H1 (cell line): ENCODE measurements at regions not wholly inside any gene's neighbourhood (a gene's known extent, or its start where the extent isn't known, plus 50 kb on each side); places are given as distances from the start of the nearest gene placed in this dataset.

ENCODE experiments used
- CTCF ChIA-PET: fragments of 300-600 bp; sonication (Branson Sonifier 250); formaldehyde crosslinking; loops from one replicate; lab custom pipeline; 2021; ENCODE audit not compliant: partially characterized antibody; lab: Charles Lee
- POLR2A ChIA-PET: fragments of 300-600 bp; sonication (Branson Sonifier 250); formaldehyde crosslinking; loops from one replicate; lab custom pipeline; 2021; ENCODE audit warnings: inconsistent platforms; ENCODE audit not compliant: partially characterized antibody; lab: Charles Lee
- DNase-seq, 2 experiments: peaks; one replicate each; pipeline versions ENCODE4 v3.0.0 to v3.0.0-alpha.2; 2010 to 2022; ENCODE audit warnings: low spot score in 2 of 2, low read depth in 1 of 2, mixed read lengths in 1 of 2
- FAIRE-seq: peaks from 2 replicates; lab custom pipeline; 2011; peaks lifted over from hg19 to GRCh38; lab: Jason Lieb, UNC
- H2AFZ ChIP-seq: 2 replicates; pipeline ENCODE4 v1.8.1; 2012; ENCODE audit warnings: low read length, inconsistent platforms
- H2AK5ac ChIP-seq: 2 replicates; pipeline ENCODE4 v1.6.1; 2013; ENCODE audit warnings: low read depth, low read length
- H2BK120ac ChIP-seq: replicated peaks from 2 replicates; pipeline ENCODE3; 2013; ENCODE audit warnings: low read depth, low read length, inconsistent platforms
- H2BK12ac ChIP-seq: 2 replicates; pipeline ENCODE4 v1.6.1; 2013; ENCODE audit warnings: low read depth, low read length
- H2BK15ac ChIP-seq: 2 replicates; pipeline ENCODE4 v1.6.1; 2013; ENCODE audit warnings: low read length
- H2BK20ac ChIP-seq: 2 replicates; pipeline ENCODE4 v1.6.1; 2013; ENCODE audit warnings: low read length
- H2BK5ac ChIP-seq: 2 replicates; pipeline ENCODE4 v1.6.1; 2013; ENCODE audit warnings: low read depth, low read length
- H3K14ac ChIP-seq: 2 replicates; pipeline ENCODE4 v1.6.1; 2013; ENCODE audit warnings: inconsistent platforms; ENCODE audit not compliant: insufficient read length
- H3K18ac ChIP-seq: 2 replicates; pipeline ENCODE4 v1.6.1; 2013; ENCODE audit warnings: low read length; ENCODE audit errors: extremely low read depth
- H3K23ac ChIP-seq: 2 replicates; pipeline ENCODE4 v1.6.1; 2013; ENCODE audit warnings: inconsistent platforms; ENCODE audit not compliant: insufficient read length
- H3K23me2 ChIP-seq: 2 replicates; pipeline ENCODE4 v1.6.1; 2013; ENCODE audit warnings: low read depth, low read length
- H3K27ac ChIP-seq: 2 replicates; pipeline ENCODE4 v1.6.1; 2011; ENCODE audit warnings: low read depth, low read length, inconsistent platforms
- H3K27me3 ChIP-seq, 4 experiments: replicated peaks in 1 of 4; 1 replicate in 1 of 4; 2 replicates in 3 of 4; pipeline versions ENCODE4 v1.6.1 to v1.8.1; 2011 to 2013; ENCODE audit warnings: low read length in 3 of 4, mild to moderate bottlenecking in 3 of 4, inconsistent platforms in 2 of 4, mixed read lengths in 2 of 4, moderate library complexity in 1 of 4; ENCODE audit not compliant: control insufficient read depth in 3 of 4, insufficient read depth in 3 of 4; ENCODE audit errors: extremely low read depth in 1 of 4
- H3K36me3 ChIP-seq, 4 experiments: 2 replicates each; pipeline versions ENCODE4 v1.6.1 to v1.8.1; 2011 to 2013; ENCODE audit warnings: mild to moderate bottlenecking in 4 of 4, low read length in 3 of 4, moderate library complexity in 2 of 4, control low read depth in 1 of 4, inconsistent platforms in 1 of 4; ENCODE audit not compliant: insufficient read depth in 4 of 4, control insufficient read depth in 2 of 4
- H3K4ac ChIP-seq: replicated peaks from 2 replicates; pipeline ENCODE3; 2013; ENCODE audit warnings: low read length, low read depth, mixed read lengths, inconsistent platforms; ENCODE audit not compliant: insufficient read length
- H3K4me1 ChIP-seq, 4 experiments: replicated peaks in 1 of 4; 1 replicate in 1 of 4; 2 replicates in 3 of 4; pipeline versions ENCODE4 v1.6.1 to v1.8.1; 2011 to 2013; ENCODE audit warnings: low read length in 3 of 4, inconsistent platforms in 2 of 4, mixed read lengths in 1 of 4; ENCODE audit not compliant: insufficient read depth in 4 of 4, control insufficient read depth in 3 of 4
- H3K4me2 ChIP-seq, 2 experiments: 2 replicates each; pipeline versions ENCODE4 v1.6.1 to v1.8.1; 2011 to 2013; ENCODE audit warnings: low read depth in 2 of 2, low read length in 2 of 2, control low read depth in 1 of 2, inconsistent platforms in 1 of 2, mild to moderate bottlenecking in 1 of 2; ENCODE audit not compliant: insufficient read depth in 1 of 2
- H3K4me3 ChIP-seq, 4 experiments: fragments of 200-600, 300-600 bp in 1 of 4; sonication (generic), shearing (Covaris generic), sonication (Bioruptor Twin) in 1 of 4; 2 replicates each; pipeline versions ENCODE4 v1.5.1 to v1.8.1; 2011 to 2016; ENCODE audit warnings: low read length in 4 of 4, low read depth in 3 of 4, control low read depth in 2 of 4, inconsistent platforms in 2 of 4, mild to moderate bottlenecking in 2 of 4, mixed read lengths in 1 of 4, moderate library complexity in 1 of 4; ENCODE audit not compliant: insufficient read depth in 2 of 4; ENCODE audit errors: extremely low read depth in 1 of 4
- H3K56ac ChIP-seq: replicated peaks from 2 replicates; pipeline ENCODE3; 2013; ENCODE audit warnings: low read depth, mild to moderate bottlenecking, mixed read lengths, low read length, inconsistent platforms; ENCODE audit not compliant: insufficient read length
- H3K79me1 ChIP-seq: 2 replicates; pipeline ENCODE4 v1.6.1; 2013; ENCODE audit warnings: low read depth, low read length, control low read depth
- H3K79me2 ChIP-seq, 2 experiments: 2 replicates each; pipeline versions ENCODE4 v1.6.1 to v1.8.1; 2012 to 2013; ENCODE audit warnings: low read length in 2 of 2, mild to moderate bottlenecking in 2 of 2, inconsistent platforms in 1 of 2; ENCODE audit not compliant: insufficient read depth in 2 of 2, control insufficient read depth in 1 of 2
- H3K9ac ChIP-seq, 4 experiments: replicated peaks in 1 of 4; 1 replicate in 1 of 4; 2 replicates in 3 of 4; pipeline versions ENCODE4 v1.6.1 to v1.8.1; 2011 to 2013; ENCODE audit warnings: low read depth in 3 of 4, low read length in 3 of 4, control low read depth in 2 of 4, mild to moderate bottlenecking in 2 of 4, moderate library complexity in 2 of 4, inconsistent platforms in 1 of 4; ENCODE audit errors: extremely low read depth in 1 of 4
- H3K9me3 ChIP-seq, 2 experiments: 2 replicates each; pipeline versions ENCODE4 v1.6.1 to v1.8.1; 2012 to 2013; ENCODE audit warnings: mild to moderate bottlenecking in 2 of 2, moderate library complexity in 2 of 2, control low read depth in 1 of 2, inconsistent platforms in 1 of 2, low read depth in 1 of 2, low read length in 1 of 2, mixed read lengths in 1 of 2; ENCODE audit not compliant: insufficient read depth in 2 of 2
- H4K20me1 ChIP-seq, 2 experiments: replicated peaks in 1 of 2; 2 replicates each; pipeline versions ENCODE3 to v1.8.1; 2011 to 2013; ENCODE audit warnings: inconsistent platforms in 2 of 2, low read length in 2 of 2, mild to moderate bottlenecking in 1 of 2; ENCODE audit not compliant: insufficient read depth in 2 of 2, control insufficient read depth in 1 of 2
- H4K5ac ChIP-seq: 2 replicates; pipeline ENCODE4 v1.6.1; 2013; ENCODE audit warnings: low read length, low read depth, mixed read lengths, inconsistent platforms; ENCODE audit not compliant: insufficient read length
- H4K8ac ChIP-seq: 2 replicates; pipeline ENCODE4 v1.8.0; 2013; ENCODE audit warnings: mild to moderate bottlenecking, moderate library complexity, low read length, inconsistent platforms; ENCODE audit not compliant: insufficient read depth; ENCODE audit errors: extremely low read depth
- H4K91ac ChIP-seq: replicated peaks from 2 replicates; pipeline ENCODE3; 2013; ENCODE audit warnings: low read length, mixed read lengths, inconsistent platforms; ENCODE audit not compliant: insufficient read length
- BCL11A ChIP-seq, 2 experiments: IDR thresholded peaks; one replicate each; pipeline ENCODE4 v1.6.1; 2011; ENCODE audit warnings: low read depth in 2 of 2, low read length in 2 of 2, mild to moderate bottlenecking in 2 of 2
- GABPA ChIP-seq: IDR thresholded peaks from 2 replicates; pipeline ENCODE4 v1.6.1; 2011; ENCODE audit warnings: mild to moderate bottlenecking, low read length, moderate library complexity, borderline replicate concordance; ENCODE audit not compliant: insufficient read depth
- NANOG ChIP-seq: IDR thresholded peaks from 2 replicates; pipeline ENCODE4 v1.6.1; 2011; ENCODE audit warnings: low read length, low read depth, mild to moderate bottlenecking, inconsistent platforms; ENCODE audit not compliant: insufficient read depth, poor library complexity, severe bottlenecking
- RNF2 ChIP-seq: fragments of 200-900, 300-1000 bp; sonication (generic); IDR thresholded peaks from 2 replicates; pipeline ENCODE4 v1.7.1; 2016; ENCODE audit warnings: borderline replicate concordance, low read depth, mild to moderate bottlenecking, antibody characterized with exemption, low read length; ENCODE audit not compliant: poor library complexity, severe bottlenecking; ENCODE audit errors: missing control alignments
- SIX5 ChIP-seq: IDR thresholded peaks from 2 replicates; pipeline ENCODE4 v1.6.1; 2011; ENCODE audit warnings: mild to moderate bottlenecking, low read depth, low read length
- WGBS, 2 experiments: shearing (Covaris generic) in 1 of 2; methylation state at CpG; one replicate each; pipeline versions ENCODE4 v1.1.6 to v1.1.7; 2013 to 2015; ENCODE audit warnings: low lambda C conversion rate in 2 of 2, mixed read lengths in 2 of 2, inconsistent platforms in 1 of 2, low coverage in 1 of 2, missing lambda C conversion rate in 1 of 2; ENCODE audit not compliant: insufficient replicate concordance in 2 of 2, insufficient coverage in 1 of 2, insufficient read length in 1 of 2; ENCODE audit errors: extremely low coverage in 1 of 2, missing lambda C conversion rate in 1 of 2; 5-methylcytosine and 5-hydroxymethylcytosine counted together
- TF ChIP-seq, protein P1 (sequence below): IDR thresholded peaks from 2 replicates; pipeline ENCODE4 v1.6.1; 2012; ENCODE audit warnings: inconsistent platforms

GRCh38 chr5:162685302-162685701 is 617.7 kb downstream of the GABRG2 start:
- Histone ChIP-seq H3K14ac (no peak overlapping the region), H3K18ac (no peak overlapping the region), H2BK15ac (no peak overlapping the region), H2AFZ (no peak overlapping the region), H4K8ac (no peak overlapping the region), H3K9ac (no peak overlapping the region), H3K23ac (no peak overlapping the region), H2BK12ac (no peak overlapping the region), H3K79me2 (no peaks in the 10 kb centered on the region), H4K20me1 (no peaks in the 10 kb centered on the region), H4K5ac (no peak overlapping the region), H2BK5ac (no peak overlapping the region), H3K56ac (no peak overlapping the region), H3K9me3 (no peaks in the 10 kb centered on the region), H3K79me1 (no peaks in the 10 kb centered on the region), H2BK20ac (no peak overlapping the region), H3K36me3 (no peaks in the 10 kb centered on the region), H3K27ac (no peak overlapping the region), H3K4me3 (no peak overlapping the region), H3K4me2 (no peak overlapping the region), H3K4ac (no peak overlapping the region), H3K27me3 (no peaks in the 10 kb centered on the region), H3K23me2 (no peaks in the 10 kb centered on the region), H2BK120ac (no peak overlapping the region), H3K4me1 (no peaks in the 10 kb centered on the region), H4K91ac (no peak overlapping the region), H2AK5ac (no peak overlapping the region)
- DNase-seq, result no peak
- ChIA-PET POLR2A (no interaction called here), CTCF (interaction anchor here (0.7 kb wide), 1 partner anchor 78 kb away, joined by 3 read pairs; no protein-coding TSS in a partner anchor)
- WGBS, 2 experiments, result 92% methylated on average over 8 of the region's 15 CpGs; no CpG with 5 or more reads in 1 of the 2 experiments
- no peak for FAIRE-seq
- TF ChIP-seq GABPA (no peak), NANOG (no peak), RNF2 (no peak), SIX5 (no peak), BCL11A (IDR thresholded peaks at IDR 0.05; ENCODE audit: low read depth in 2 of 2, low read length in 2 of 2) (no peak)
- TF ChIP-seq, protein P1, sequence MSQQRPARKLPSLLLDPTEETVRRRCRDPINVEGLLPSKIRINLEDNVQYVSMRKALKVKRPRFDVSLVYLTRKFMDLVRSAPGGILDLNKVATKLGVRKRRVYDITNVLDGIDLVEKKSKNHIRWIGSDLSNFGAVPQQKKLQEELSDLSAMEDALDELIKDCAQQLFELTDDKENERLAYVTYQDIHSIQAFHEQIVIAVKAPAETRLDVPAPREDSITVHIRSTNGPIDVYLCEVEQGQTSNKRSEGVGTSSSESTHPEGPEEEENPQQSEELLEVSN, result no peak
